ENCODE measurements at regions not wholly inside any gene's neighbourhood (a gene's known extent, or its start where the extent isn't known, plus 50 kb on each side); places are given as distances from the start of the nearest gene placed in this dataset.

DNA sequence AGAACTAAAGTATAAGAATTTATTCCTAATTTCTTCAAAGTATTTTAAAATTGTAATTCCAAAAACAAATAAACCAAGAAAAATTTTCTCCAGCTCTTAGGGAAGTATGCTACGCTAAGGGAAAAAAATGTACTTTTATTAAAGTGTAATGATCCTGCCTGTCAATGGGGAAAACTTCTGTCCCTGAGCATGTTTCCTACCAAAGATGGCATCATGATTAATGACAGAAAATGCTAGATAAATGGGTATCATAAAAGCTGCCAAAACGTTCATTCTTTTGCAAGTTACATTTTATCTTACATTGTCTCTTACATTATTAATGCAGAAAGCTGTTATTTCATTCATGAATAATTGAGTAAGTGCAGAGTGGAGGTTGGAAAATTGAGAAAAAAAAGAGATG, 443.4 kb downstream of the TECRL start:
- TF ChIP-seq, protein P1, sequence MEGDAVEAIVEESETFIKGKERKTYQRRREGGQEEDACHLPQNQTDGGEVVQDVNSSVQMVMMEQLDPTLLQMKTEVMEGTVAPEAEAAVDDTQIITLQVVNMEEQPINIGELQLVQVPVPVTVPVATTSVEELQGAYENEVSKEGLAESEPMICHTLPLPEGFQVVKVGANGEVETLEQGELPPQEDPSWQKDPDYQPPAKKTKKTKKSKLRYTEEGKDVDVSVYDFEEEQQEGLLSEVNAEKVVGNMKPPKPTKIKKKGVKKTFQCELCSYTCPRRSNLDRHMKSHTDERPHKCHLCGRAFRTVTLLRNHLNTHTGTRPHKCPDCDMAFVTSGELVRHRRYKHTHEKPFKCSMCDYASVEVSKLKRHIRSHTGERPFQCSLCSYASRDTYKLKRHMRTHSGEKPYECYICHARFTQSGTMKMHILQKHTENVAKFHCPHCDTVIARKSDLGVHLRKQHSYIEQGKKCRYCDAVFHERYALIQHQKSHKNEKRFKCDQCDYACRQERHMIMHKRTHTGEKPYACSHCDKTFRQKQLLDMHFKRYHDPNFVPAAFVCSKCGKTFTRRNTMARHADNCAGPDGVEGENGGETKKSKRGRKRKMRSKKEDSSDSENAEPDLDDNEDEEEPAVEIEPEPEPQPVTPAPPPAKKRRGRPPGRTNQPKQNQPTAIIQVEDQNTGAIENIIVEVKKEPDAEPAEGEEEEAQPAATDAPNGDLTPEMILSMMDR (IDR thresholded peaks at IDR 0.05) = no peak
- TF ChIP-seq POLR2A (IDR thresholded peaks at IDR 0.05) = no peak

Measured in testis (tissue), 2 donors.